Spleen (tissue), 11 donors: ENCODE measurements at regions not wholly inside any gene's neighbourhood (a gene's known extent, or its start where the extent isn't known, plus 50 kb on each side); places are given as distances from the start of the nearest gene placed in this dataset.
"Not testable (repeated sequence)": the region's sequence is repeated elsewhere in the genome, so short reads cannot be mapped to it uniquely, and the experiment has no call there.

Experiments
- DNase-seq: peaks from one replicate; pipeline ENCODE4 v3.0.0-alpha.2; 2020
- H3K27ac ChIP-seq, 8 donors: fragments of 200-600 bp; sonication (generic) in 7 of 8; 1 replicate in 4 of 8; 2 replicates in 4 of 8; pipeline versions ENCODE4 v1.5.0 to v1.8.0; 2016 to 2021; ENCODE audit warnings: inconsistent platforms in 4 of 8, mild to moderate bottlenecking in 4 of 8, moderate library complexity in 1 of 8
- H3K27me3 ChIP-seq, 7 donors: fragments of 200-600 bp; sonication (generic) in 6 of 7; replicated peaks in 1 of 7; 1 replicate in 4 of 7; 2 replicates in 3 of 7; pipeline versions ENCODE4 v1.5.0 to v1.8.0; 2016 to 2021; ENCODE audit warnings: inconsistent platforms in 3 of 7, mild to moderate bottlenecking in 1 of 7
- H3K36me3 ChIP-seq, 6 donors: fragments of 200-600 bp; sonication (generic) in 5 of 6; 1 replicate in 4 of 6; 2 replicates in 2 of 6; pipeline versions ENCODE4 v1.5.0 to v1.8.0; 2016 to 2021; ENCODE audit warnings: inconsistent platforms in 2 of 6
- H3K4me1 ChIP-seq, 6 donors: fragments of 200-600 bp; sonication (generic) in 5 of 6; 1 replicate in 3 of 6; 2 replicates in 3 of 6; pipeline versions ENCODE4 v1.5.0 to v1.8.0; 2016 to 2021; ENCODE audit warnings: inconsistent platforms in 3 of 6
- H3K4me3 ChIP-seq, 8 donors: fragments of 200-600 bp; sonication (generic) in 7 of 8; 1 replicate in 4 of 8; 2 replicates in 4 of 8; pipeline versions ENCODE4 v1.5.0 to v1.8.0; 2016 to 2021; ENCODE audit warnings: inconsistent platforms in 4 of 8, mild to moderate bottlenecking in 4 of 8, moderate library complexity in 2 of 8
- H3K9me3 ChIP-seq, 8 donors: fragments of 200-600 bp; sonication (generic) in 7 of 8; 1 replicate in 4 of 8; 2 replicates in 4 of 8; pipeline versions ENCODE4 v1.5.0 to v1.8.0; 2016 to 2021; ENCODE audit warnings: inconsistent platforms in 4 of 8
- CTCF ChIP-seq, 11 experiments: fragments of 200-600 bp in 7 of 11; fragments of 450-650 bp in 4 of 11; sonication (generic) in 4 of 11; IDR thresholded peaks in 8 of 11; conservative IDR thresholded peaks in 3 of 11; 1 replicate in 7 of 11; 2 replicates in 4 of 11; pipeline versions ENCODE4 v1.4.0 to v1.8.0; 2016 to 2021; ENCODE audit warnings: antibody characterized with exemption in 11 of 11, inconsistent platforms in 4 of 11, mild to moderate bottlenecking in 1 of 11
- POLR2A ChIP-seq, 3 donors: fragments of 450-650 bp; IDR thresholded peaks; one replicate each; pipeline ENCODE4 v1.5.1; 2017; ENCODE audit warnings: antibody characterized with exemption in 3 of 3, mild to moderate bottlenecking in 1 of 3
- POLR2AphosphoS5 ChIP-seq, 3 donors: sonication (generic); formaldehyde crosslinking; IDR thresholded peaks; one replicate each; pipeline ENCODE4 v1.5.1; 2017; ENCODE audit warnings: antibody characterized with exemption in 3 of 3
- WGBS, 5 donors: extraction: QIAGEN DNeasy Blood & Tissue Kit in 3 of 5; methylation state at CpG; one replicate each; pipeline versions ENCODE4 v1.1.5 to v1.1.7; 2013 to 2018; 5-methylcytosine and 5-hydroxymethylcytosine counted together
- intact Hi-C: fragments of 100-400 bp; cut with DNase I; formaldehyde crosslinking; loops from one replicate; pipeline ENCODE4 v1.15.0; 2023; ENCODE audit warnings: low total_unique reads
- donor health status: healthy with polysubstance abuse.
- donor health status: DM: no; HTN: no; CAD: no; lungs with moderate emphysema.
- donor health status: DM: no; HTN: no; CAD: no.
- donor health status: Bipolar disorder and iron deficiency.
- donor health status: healthy.
- donor health status: DM: no; HTN: no; CAD: no.
- donor health status: DM: yes; HTN: yes; CAD: no.

- peaks cover 0 to 16% (median 5%) of the 10 kb centered on the region in 6 donors for H3K4me1 ChIP-seq
- peaks cover 0 to 5% (median 0%) of the 10 kb centered on the region in 8 donors for H3K9me3 ChIP-seq
- TF ChIP-seq CTCF (IDR thresholded peaks at IDR 0.05 in 8 of 11, conservative IDR thresholded peaks at IDR 0.05 in 3 of 11) = no peak
- TF ChIP-seq POLR2A (IDR thresholded peaks at IDR 0.05) = no peak
- no peak for TF ChIP-seq POLR2AphosphoS5 (IDR thresholded peaks at IDR 0.05)
- no peaks in the 10 kb centered on the region for H3K27me3 ChIP-seq
- intact Hi-C loops = no loop called here
- no peak overlapping the region for H3K27ac ChIP-seq
- peaks cover 0 to 43% (median 10%) of the 10 kb centered on the region in 6 donors for H3K36me3 ChIP-seq
- 77 to 88% (median 83%) methylated on average over 2 of the region's 2 CpGs for whole genome bisulfite sequencing, 5 donors
- H3K4me3 ChIP-seq = no peak overlapping the region
- no peak for DNase-seq
These were observed 85.9 kb upstream of the GRK3 start for GRCh38 chr22:25478528-25478927.

GRCh38 chr22:25480868-25481267 is 83.6 kb upstream of the GRK3 start:
- H3K27me3 ChIP-seq, intact Hi-C loops, DNase-seq, H3K9me3 ChIP-seq, H3K27ac ChIP-seq, H3K4me3 ChIP-seq, H3K4me1 ChIP-seq: not testable (repeated sequence)
- WGBS, 5 donors = 83 to 97% (median 91%) methylated on average over 5 of the region's 5 CpGs
- H3K36me3 ChIP-seq = peaks cover 0 to 65% (median 12%) of the 10 kb centered on the region in 6 donors

- Histone ChIP-seq H3K27ac (no peak overlapping the region), H3K9me3 (peaks cover 0 to 5% (median 0%) of the 10 kb centered on the region in 8 donors), H3K27me3 (no peaks in the 10 kb centered on the region), H3K4me1 (no peaks in the 10 kb centered on the region), H3K36me3 (peaks cover 0 to 69% (median 12%) of the 10 kb centered on the region in 6 donors), H3K4me3 (no peak overlapping the region)
- no peak for TF ChIP-seq POLR2A (IDR thresholded peaks at IDR 0.05)
- no peak for TF ChIP-seq CTCF (IDR thresholded peaks at IDR 0.05 in 8 of 11, conservative IDR thresholded peaks at IDR 0.05 in 3 of 11)
- TF ChIP-seq POLR2AphosphoS5 (IDR thresholded peaks at IDR 0.05) = no peak
- WGBS, 5 donors = 77 to 91% (median 85%) methylated on average over 5 of the region's 5 CpGs
- intact Hi-C loops = no loop called here
- DNase-seq = no peak
These were observed 82.2 kb upstream of the GRK3 start for GRCh38 chr22:25482091-25482760.

GRCh38 chr22:25482868-25483639 is 81.4 kb upstream of the GRK3 start:
- WGBS, 5 donors = 33 to 77% (median 72%) methylated on average over 3 of the region's 3 CpGs
- intact Hi-C loops = no loop called here
- H3K27me3 ChIP-seq = no peaks in the 10 kb centered on the region
- TF ChIP-seq CTCF (IDR thresholded peaks at IDR 0.05 in 8 of 11, conservative IDR thresholded peaks at IDR 0.05 in 3 of 11) (no peak), POLR2A (IDR thresholded peaks at IDR 0.05) (no peak), POLR2AphosphoS5 (IDR thresholded peaks at IDR 0.05) (no peak)
- H3K4me1 ChIP-seq = peaks cover 0 to under 1% (median 0%) of the 10 kb centered on the region in 6 donors
- no peak overlapping the region for H3K4me3 ChIP-seq
- peaks cover 0 to 60% (median 12%) of the 10 kb centered on the region in 6 donors for H3K36me3 ChIP-seq
- peaks cover 0 to 4% (median 0%) of the 10 kb centered on the region in 8 donors for H3K9me3 ChIP-seq
- no peak overlapping the region for H3K27ac ChIP-seq
- no peak for DNase-seq
